Globus pallidus (tissue), 1 donor: ENCODE measurements at regions not wholly inside any gene's neighbourhood (a gene's known extent, or its start where the extent isn't known, plus 50 kb on each side); places are given as distances from the start of the nearest gene placed in this dataset.
"Not testable (repeated sequence)": the region's sequence is repeated elsewhere in the genome, so short reads cannot be mapped to it uniquely, and the experiment has no call there.

Experiments
- DNase-seq: peaks from one replicate; pipeline ENCODE4 v3.0.0-alpha.2; 2015; ENCODE audit warnings: low spot score

DNA sequence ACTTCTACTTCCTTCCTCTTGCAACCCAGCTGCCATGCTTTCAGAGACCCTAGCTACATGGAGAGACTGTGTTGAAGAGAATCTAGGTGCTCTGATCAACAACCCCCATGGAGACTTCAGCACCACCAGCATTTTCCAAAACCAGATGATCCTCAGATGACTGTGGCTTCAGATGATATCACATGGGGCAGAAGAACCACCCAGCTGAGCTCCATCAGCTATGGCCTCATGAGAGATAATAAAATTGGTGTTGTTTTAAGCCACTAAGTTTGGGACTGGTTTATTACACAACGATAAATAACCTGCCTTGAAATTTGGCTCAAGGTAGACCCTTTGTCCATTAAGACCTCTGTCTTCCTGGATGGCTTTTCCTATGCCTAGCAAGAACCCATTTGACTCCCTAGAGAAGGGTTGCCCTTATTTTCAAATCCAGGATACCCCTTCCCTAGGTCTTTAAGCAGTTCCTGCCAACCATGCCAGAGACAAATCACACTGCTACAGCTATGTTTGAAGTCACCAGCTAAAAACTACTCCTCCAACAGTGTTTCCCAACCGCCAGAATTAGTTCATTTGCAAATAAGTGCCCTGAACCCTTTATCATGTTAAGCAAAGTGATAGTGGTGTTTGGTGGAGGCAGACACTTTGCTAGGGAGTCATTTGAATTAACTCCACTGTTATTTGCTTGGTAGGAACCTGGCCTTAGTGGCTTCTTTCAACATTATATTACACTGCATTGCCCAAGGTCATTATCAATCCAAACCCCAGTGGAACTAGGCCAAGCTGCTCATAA, 136.9 kb upstream of the PALS2 start:
- no peak for DNase-seq

GRCh38 chr7:24438232-24438631, 135.0 kb upstream of the PALS2 start:
- DNase-seq, result no peak

DNA sequence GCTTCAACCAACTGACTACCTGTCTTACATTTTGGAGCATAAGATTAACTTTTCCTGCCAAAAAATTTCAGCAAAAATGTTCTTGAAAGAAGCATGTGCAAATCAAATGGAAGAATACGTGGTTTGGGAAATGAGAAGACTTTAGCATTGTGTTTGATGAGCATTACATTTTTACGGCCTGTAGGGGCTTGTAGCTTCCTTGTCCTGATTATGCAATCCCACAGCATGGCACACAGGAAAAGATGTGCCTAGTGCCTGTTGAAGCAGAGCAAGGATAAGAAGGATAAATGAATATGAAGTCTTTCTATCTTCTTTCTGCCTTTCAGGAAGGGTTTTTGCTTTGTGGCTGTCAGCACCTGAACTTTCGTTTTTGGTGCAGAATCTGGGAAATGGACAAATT, 134.1 kb upstream of the PALS2 start:
- not testable (repeated sequence) for DNase-seq

DNA sequence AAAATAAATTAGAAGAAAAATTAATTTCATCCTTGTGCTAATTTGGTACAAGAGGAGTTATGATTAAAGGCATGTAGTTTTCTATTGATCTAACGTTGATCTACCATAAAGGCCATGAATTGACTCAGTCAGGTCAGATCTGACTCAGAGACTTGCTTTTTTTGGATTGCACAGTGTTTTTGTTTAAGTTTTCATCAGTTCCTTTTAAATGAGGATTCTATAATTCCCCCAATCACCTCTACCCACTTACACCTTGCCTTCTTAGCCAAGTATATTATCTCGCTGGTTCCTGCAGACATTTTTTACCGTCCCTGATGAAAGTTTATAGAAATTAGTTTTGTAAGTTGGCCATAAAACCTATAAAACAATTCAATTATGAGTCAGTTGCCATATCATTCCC, 132.4 kb upstream of the PALS2 start:
- DNase-seq, result no peak

DNA sequence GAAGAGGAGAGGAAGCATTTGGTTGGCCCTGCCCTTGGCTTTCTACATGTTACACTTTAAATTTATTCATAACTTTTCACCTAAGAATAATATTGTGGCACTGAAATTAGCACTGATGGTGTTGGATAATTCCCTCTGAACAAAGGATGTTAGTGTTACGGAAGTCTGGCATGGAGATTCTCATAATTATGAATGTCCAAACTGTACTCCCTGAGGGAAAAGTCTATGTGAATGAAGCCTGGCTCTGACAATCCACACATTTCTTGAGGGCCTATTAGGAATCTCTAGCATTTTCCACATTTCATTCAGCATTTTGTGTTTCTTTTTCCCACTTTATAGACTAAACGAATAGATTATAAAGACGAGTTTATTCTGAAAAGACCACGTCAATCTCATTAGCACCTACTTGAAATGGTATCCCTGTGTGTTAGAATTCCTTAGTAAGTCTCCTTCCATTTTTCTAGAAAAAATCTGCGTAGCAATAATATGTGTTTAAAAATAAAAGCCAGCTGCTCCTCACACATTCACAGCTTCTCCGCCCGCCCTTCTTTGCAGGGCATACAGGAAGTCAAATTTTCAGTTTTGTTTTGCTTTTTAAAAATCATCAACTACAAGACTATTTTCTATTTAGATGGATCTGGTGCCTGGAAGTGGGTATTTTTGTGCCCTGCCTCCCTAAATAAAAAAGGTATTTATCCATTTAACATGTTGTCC, 131.8 kb upstream of the PALS2 start:
- no peak for DNase-seq

DNA sequence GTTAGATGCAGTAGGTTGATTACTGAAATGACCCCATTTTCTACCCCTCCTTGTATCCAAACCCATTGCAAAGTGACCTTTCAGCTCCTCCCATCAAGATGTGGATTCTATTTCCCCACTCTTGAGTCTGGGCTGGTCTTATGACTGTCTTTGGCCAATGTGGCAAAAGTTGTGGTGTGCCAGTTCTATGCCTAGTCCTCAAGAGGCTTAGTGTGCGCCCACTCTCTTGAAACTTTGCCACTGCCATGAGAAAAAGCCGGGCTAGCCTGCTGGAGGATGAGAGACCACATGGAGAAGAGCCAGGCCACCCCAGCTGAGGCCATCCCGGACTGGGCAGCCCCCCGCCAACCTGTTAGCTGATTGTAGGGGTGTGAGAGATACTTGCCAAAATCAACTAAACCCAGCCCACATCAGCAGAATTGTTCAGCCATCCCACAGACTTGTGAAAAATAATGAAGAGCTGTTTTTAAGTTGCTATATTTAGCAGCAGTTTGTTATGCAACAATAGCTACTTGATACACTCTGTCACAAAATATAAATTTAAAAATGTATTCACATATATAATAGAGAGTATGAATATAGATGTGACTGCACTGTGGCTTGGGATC, 131.0 kb upstream of the PALS2 start:
- DNase-seq, result no peak

GRCh38 chr7:24444666-24445440, 128.4 kb upstream of the PALS2 start:
- DNase-seq, result no peak

DNA sequence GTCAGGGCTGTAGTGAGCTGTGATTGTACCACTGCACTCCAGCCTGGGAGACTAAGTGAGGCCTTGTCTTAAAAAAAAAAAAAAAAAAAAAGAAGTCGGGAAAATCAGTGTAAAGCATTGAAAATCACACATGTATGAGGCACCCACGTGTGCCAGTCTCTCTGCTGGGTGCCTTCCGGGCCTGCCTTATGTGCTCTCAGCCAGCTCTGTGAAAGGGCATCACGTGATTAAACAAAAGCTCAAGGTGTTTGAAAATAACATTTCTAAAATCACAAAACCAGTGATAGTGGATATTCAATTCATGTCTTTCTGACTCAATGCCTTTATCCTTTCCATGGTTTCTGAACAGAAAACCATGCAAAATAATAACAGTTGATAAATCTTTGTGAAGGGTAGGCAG, 125.2 kb upstream of the PALS2 start:
- DNase-seq, result no peak

GRCh38 chr7:24449416-24449815, 123.8 kb upstream of the PALS2 start:
- not testable (repeated sequence) for DNase-seq

GRCh38 chr7:24455813-24456525, 117.3 kb upstream of the PALS2 start:
- no peak for DNase-seq

GRCh38 chr7:24456526-24457218, 116.6 kb upstream of the PALS2 start:
- no peak for DNase-seq

DNA sequence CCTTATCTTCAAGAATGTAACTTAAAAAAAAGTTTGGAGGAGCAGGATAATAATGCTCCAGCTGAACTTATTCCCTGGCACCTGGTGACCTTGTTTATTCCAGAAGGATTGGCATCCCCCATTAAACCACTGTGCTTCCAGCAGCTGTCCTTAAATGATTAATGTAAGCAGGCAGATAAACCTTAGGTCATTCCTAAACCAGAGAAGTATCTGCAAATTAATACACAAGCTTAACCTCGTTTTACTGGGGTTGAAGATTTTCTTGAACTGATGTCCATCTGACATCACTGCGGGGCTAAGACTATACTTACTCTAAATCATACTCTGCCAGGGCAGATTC, 116.1 kb upstream of the PALS2 start:
- no peak for DNase-seq

- no peak for DNase-seq
Observed at GRCh38 chr7:24462117-24462516, 111.1 kb upstream of the PALS2 start.

- DNase-seq, result no peak
Observed at GRCh38 chr7:24462984-24463383, 110.3 kb upstream of the PALS2 start.

DNA sequence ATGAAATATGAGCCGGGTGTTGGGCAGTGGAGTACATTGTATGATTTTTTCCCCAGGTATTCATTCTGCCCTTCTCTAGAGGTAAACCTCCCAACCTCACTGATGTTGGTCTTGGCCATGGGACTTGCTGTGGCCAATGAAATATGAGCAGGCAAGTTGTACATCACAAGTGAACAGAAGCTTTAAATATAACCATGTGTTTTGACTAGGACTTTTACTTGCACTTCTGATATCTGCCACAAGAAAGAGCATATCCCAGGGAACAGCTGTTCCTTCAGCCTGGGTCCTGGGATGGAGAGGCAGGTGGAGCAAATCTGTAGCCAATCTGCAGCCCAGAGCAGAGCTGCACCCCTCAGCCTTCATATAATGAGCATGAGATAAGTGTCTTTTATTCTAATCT, 109.8 kb upstream of the PALS2 start:
- DNase-seq, result no peak

DNA sequence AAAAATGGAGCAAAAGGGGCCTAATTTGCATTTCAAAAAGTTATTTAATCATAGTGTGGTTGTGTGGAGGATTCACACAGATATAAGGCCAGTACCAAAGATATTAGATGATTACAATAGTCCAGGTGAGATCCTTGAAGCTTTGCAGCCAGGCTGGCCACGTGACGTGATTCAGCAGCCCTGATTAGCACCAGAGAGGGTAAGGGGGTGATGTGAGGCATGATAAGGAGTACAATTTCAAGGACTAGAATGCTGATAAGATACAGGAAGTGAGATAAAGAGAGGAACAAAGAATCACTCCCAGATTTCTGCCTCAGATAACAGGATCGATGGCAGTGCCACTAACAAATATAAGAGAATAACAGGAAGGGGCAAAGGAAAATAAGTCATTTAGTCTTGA, 108.4 kb upstream of the PALS2 start:
- no peak for DNase-seq

DNA sequence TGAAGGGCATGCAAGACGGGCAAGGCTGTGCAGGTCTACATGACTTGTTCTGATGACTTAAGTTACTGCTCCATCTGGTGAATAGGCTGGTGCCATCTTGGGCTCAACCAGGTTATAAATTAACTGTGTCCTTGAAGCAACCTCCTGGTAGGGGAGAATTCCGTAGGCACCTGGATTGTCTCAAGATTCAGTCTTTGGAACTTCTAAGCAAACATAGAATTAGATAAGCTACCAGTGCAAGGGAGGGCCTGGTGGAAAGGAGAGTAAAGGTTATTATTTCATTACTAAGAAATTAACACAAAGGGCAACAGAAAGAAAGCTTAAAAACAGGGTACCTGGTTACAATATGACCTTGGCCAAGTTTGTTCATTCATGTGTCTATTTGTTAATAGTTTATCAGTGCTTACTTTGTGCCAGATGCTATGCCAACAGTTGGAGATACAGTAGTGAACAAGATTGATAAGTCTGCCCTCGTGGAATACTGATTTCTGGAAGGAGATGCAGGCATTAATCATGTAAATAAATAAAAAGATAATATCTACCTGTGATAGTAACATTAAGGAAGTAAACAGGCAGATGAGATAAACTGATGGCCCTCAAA, 107.0 kb upstream of the PALS2 start:
- DNase-seq, result no peak

DNA sequence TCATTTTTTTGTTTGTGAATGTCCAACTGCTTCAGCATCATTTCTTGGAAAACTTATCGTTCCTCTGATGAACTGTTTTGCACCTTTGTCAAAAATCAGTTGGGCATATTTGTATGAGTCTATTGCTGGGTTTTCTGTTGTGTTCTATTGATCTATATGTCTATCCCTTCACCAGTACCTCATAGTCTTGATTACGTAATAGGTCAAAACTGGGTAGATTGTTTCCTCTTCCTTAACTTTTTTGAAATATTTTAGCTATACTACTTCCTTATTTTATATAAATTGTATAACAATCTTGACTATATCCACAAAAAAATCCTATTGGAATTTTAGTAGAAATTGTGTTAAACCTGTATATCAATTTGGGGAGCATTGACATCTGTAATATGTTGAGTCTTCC, 104.1 kb upstream of the PALS2 start:
- no peak for DNase-seq

DNA sequence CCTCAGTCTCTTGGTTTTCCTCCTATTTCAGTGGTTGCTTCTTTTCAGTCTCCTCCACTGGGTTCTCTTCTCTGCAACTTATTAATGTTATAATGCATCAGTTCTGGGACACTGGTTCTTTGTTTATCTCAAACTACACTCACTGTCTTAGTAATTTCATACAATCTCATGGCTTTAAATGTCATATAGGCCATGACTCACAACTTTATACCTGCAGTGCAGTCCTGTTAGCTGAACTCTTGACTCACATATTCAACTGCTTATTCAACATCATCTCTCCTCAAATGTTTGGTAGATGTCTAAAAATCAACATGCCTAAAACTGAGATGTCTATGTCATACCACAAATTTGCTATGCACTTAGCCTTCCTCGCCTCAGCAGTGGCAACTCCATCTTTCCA, 101.2 kb upstream of the PALS2 start:
- no peak for DNase-seq

- no peak for DNase-seq
Observed at GRCh38 chr7:24475166-24475961, 97.9 kb upstream of the PALS2 start.
